ENCODE measurements at regions not wholly inside any gene's neighbourhood (a gene's known extent, or its start where the extent isn't known, plus 50 kb on each side); places are given as distances from the start of the nearest gene placed in this dataset.
"Not testable (repeated sequence)": the region's sequence is repeated elsewhere in the genome, so short reads cannot be mapped to it uniquely, and the experiment has no call there.

DNA sequence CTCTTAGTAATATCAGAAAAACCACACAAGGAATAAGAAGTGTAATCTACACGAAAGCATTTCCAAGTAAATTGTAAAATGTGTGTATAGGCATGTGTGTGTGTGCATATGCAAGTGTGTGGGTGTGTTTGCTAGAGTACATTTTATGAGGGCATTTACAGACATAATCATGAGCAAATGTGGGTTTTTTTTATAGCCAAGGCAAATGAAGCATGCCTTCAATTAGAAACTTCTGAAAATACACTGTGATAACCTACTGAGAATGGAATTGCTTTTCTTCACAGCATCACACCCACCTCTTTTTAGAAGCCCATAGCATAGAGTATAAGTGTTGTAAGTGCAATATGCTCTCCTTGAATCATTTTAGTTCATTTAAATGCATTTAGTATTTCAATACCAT, 1721.1 kb downstream of the GRIK2 start:
- H3K9me3 ChIP-seq (replicated peaks): no peaks in the 10 kb centered on the region
- no peak for DNase-seq (ENCODE audit: low read depth in 1 of 2, low spot score in 2 of 2)
- no peaks in the 10 kb centered on the region for H3K36me3 ChIP-seq
- H3K4me3 ChIP-seq: no peak overlapping the region
- no peaks in the 10 kb centered on the region for H3K27me3 ChIP-seq (replicated peaks)
- H3K27ac ChIP-seq: no peak overlapping the region
- no peaks in the 10 kb centered on the region for H3K4me1 ChIP-seq (replicated peaks)

DNA sequence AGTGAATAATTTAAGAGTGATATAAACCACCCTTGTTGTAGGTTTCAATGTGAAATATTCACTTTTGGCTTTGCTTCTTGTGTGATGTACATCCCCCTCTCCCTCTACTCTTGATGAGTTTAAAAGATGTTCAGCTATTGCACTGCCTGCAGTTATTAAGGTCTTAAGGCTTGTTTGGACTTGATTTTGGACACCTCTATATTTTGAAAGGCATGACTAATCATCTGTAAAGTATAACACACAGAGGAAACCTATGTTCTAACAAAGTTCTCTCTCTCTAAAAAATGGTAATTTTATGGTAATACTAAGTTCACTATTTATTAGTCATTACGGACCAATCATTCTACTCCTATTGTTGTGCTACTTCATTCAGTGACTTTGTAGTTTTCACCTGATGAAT, 1719.9 kb downstream of the GRIK2 start:
- H3K4me1 ChIP-seq (replicated peaks): no peaks in the 10 kb centered on the region
- no peaks in the 10 kb centered on the region for H3K36me3 ChIP-seq
- H3K27me3 ChIP-seq (replicated peaks): no peaks in the 10 kb centered on the region
- no peak overlapping the region for H3K4me3 ChIP-seq
- no peaks in the 10 kb centered on the region for H3K9me3 ChIP-seq (replicated peaks)
- no peak for DNase-seq (ENCODE audit: low read depth in 1 of 2, low spot score in 2 of 2)
- no peak overlapping the region for H3K27ac ChIP-seq

DNA sequence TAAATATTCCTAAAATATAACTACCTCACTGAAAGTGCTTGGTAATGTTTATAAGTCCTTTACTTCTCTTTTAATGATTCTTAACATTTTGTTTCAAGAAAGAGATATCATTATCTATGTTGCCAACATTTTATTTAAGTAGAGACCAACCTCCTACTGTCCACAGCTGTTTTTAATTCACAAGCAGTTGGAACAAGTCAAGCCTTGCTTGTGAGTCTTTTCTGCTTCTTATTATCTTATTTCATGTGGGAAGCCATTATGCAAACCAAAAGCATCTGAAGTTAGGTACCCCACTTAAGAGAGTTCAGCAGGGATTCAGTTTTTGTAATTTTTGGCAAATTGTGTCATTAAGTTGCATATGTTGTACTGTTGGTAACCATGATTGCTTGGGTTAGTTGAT, 1714.5 kb downstream of the GRIK2 start:
- Histone ChIP-seq H3K9me3 (replicated peaks) (no peaks in the 10 kb centered on the region; the same call in 1 of the 2 replicates), H3K36me3 (no peaks in the 10 kb centered on the region)
- no peak for DNase-seq (ENCODE audit: low read depth in 1 of 2, low spot score in 2 of 2)

DNA sequence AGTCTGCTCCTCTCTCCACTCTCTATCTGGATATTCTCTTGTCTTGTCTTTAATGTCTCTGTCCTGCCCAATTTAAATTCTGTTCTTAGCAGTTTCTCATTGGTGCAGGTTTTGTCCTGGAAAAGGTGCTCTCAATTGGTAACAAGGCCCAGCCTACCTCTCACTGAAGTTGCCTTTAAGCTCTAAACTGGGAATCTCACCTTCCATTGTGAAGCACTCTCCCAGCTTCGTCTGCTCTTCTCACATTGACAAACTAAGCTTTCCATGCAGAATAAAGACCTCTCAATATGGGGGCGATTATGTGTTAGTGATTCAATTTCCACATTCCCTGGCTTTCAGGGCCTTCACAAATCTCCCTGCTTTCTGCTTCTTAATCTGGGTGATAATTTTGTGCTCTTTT, 1712.2 kb downstream of the GRIK2 start:
- H3K9me3 ChIP-seq (replicated peaks): no peaks in the 10 kb centered on the region; the same call in 1 of the 2 replicates
- DNase-seq (ENCODE audit: low read depth in 1 of 2, low spot score in 2 of 2): no peak
- H3K4me3 ChIP-seq: no peak overlapping the region
- no peaks in the 10 kb centered on the region for H3K4me1 ChIP-seq (replicated peaks)
- no peak overlapping the region for H3K27ac ChIP-seq
- no peaks in the 10 kb centered on the region for H3K36me3 ChIP-seq
- H3K27me3 ChIP-seq (replicated peaks): no peaks in the 10 kb centered on the region

More for the DNA sequence above, 1714.5 kb downstream of the GRIK2 start:
- Histone ChIP-seq H3K4me3 (no peak overlapping the region), H3K27me3 (replicated peaks) (no peaks in the 10 kb centered on the region), H3K27ac (no peak overlapping the region), H3K4me1 (replicated peaks) (no peaks in the 10 kb centered on the region)

DNA sequence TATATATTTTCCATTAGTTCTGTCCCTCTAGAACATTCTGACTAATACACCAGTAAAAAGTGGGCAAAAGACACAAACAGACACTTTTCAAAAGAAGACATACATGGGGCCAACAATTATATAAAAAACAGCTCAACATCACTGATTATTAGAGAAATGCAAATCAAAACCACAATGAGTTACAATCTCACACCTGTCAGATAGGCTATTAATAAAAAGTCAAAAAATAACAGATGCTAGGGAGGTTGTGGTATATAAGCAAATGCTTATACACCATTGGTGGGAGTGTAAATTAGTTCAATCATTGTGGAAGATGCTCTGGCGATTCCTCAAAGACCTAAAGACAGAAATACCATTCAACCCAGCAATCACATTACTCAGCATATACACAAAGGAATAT, 1707.8 kb downstream of the GRIK2 start:
- no peaks in the 10 kb centered on the region for H3K36me3 ChIP-seq
- no peaks in the 10 kb centered on the region for H3K4me1 ChIP-seq (replicated peaks)
- H3K27ac ChIP-seq: no peak overlapping the region
- no peak overlapping the region for H3K4me3 ChIP-seq
- DNase-seq (ENCODE audit: low read depth in 1 of 2, low spot score in 2 of 2): no peak
- H3K27me3 ChIP-seq (replicated peaks): no peaks in the 10 kb centered on the region
- H3K9me3 ChIP-seq (replicated peaks): no peaks in the 10 kb centered on the region; the same call in 1 of the 2 replicates

DNA sequence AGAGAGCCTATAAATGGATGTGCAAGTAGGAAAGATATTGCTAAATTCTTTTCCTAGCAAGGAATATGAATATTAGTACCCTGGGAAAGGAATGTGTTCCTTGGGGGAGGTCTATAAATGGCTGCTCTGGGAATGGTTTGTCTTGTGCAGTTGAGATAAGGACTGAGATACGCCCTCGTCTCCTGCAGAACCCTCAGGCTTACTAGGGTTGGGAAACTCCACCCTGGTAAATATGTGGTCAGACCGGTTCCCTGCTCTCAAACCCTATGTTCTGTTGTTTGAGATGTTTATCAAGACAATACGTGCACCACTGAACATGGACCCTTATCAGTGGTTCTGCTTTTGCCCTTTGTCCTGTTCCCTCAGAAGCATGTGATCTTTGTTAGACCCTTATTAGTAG, 1698.9 kb downstream of the GRIK2 start:
- not testable (repeated sequence) for H3K9me3 ChIP-seq (replicated peaks); H3K4me3 ChIP-seq; H3K27ac ChIP-seq; DNase-seq (ENCODE audit: low read depth in 1 of 2, low spot score in 2 of 2); H3K27me3 ChIP-seq (replicated peaks); H3K36me3 ChIP-seq; H3K4me1 ChIP-seq (replicated peaks)

DNA sequence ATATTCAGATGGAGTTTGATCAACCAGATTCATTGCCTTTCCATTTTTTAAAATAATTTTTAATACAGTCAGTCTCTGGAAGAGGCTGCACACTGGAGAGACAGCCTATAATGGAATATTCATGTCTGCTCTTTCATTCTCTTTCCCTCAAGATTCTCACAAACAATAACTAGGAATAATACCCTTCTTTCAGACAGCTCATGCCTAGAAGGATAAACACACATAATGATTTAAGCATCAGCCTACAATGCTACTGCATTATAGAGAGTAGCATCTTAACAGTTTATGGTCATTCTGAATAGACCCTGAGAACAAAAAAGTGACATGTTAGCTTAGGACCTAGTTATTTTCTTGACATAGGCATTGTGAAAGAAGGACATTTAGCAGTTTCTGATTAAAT, 1692.3 kb downstream of the GRIK2 start:
- H3K9me3 ChIP-seq (replicated peaks): peaks cover 2% of the 10 kb centered on the region; the same call in 1 of the 2 replicates
- no peaks in the 10 kb centered on the region for H3K36me3 ChIP-seq
- H3K27me3 ChIP-seq (replicated peaks): no peaks in the 10 kb centered on the region
- no peak for DNase-seq (ENCODE audit: low read depth in 1 of 2, low spot score in 2 of 2)
- H3K4me3 ChIP-seq: no peak overlapping the region
- H3K27ac ChIP-seq: no peak overlapping the region
- H3K4me1 ChIP-seq (replicated peaks): no peaks in the 10 kb centered on the region

DNA sequence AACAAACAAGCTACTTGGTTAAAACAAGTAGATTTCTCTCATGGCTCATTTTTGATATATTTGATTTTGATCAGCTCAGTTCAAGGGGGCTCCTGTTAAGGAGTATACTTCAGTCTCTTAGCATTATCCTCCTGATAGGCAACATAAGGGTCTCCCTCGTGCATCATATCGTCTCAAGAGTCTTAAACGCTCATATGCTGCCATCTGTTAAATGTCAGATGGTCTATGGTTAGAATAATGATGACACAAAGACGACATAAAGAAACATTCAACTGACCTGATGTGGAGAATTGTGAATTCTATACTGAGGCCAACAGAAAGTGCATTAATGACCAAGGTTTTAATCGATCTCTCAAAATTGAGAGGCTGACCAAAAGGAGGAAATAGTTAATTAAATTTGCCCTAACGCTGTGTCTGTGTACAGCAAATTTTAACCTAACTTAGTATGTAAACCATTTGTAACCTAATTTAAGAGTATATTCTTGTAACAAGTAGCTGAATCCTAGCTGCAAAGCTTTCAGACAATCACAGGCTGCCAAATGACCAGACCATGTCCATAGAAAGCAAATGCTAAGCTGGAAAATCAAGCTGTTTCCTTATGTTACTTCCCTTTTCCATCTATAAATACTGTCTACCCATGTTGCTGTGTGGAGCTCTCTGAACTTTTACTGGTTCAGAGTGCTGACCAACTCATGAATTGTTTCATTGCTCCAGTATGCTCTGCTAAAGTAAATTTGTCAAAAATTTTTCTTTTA, 1688.5 kb downstream of the GRIK2 start:
- Histone ChIP-seq H3K4me1 (replicated peaks) (no peaks in the 10 kb centered on the region), H3K4me3 (no peak overlapping the region), H3K9me3 (replicated peaks) (peaks cover 2% of the 10 kb centered on the region), H3K36me3 (no peaks in the 10 kb centered on the region), H3K27ac (no peak overlapping the region), H3K27me3 (replicated peaks) (no peaks in the 10 kb centered on the region)
- DNase-seq (ENCODE audit: low read depth in 1 of 2, low spot score in 2 of 2): no peak

DNA sequence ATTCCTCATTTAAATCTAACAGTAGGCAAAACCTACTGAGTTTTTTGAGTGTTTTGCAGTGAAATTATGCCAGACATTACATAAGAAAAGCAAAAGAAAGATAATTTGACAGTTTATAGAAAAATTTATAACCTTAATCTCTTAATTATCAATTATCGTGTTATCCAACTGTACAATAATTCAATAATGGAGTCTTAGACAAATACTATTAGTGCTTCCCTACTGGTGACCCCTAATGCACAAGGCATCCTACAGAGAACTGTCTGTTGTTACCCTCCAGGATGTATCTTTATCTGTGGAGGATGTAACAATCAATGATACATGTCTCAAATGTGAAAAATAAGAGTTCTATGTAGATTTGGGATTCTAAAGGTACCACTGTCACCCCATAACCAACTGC, 1687.6 kb downstream of the GRIK2 start:
- no peak overlapping the region for H3K27ac ChIP-seq
- H3K27me3 ChIP-seq (replicated peaks): no peaks in the 10 kb centered on the region
- H3K36me3 ChIP-seq: no peaks in the 10 kb centered on the region
- no peak for DNase-seq (ENCODE audit: low read depth in 1 of 2, low spot score in 2 of 2)
- H3K9me3 ChIP-seq (replicated peaks): peaks cover 2% of the 10 kb centered on the region
- no peak overlapping the region for H3K4me3 ChIP-seq
- no peaks in the 10 kb centered on the region for H3K4me1 ChIP-seq (replicated peaks)

DNA sequence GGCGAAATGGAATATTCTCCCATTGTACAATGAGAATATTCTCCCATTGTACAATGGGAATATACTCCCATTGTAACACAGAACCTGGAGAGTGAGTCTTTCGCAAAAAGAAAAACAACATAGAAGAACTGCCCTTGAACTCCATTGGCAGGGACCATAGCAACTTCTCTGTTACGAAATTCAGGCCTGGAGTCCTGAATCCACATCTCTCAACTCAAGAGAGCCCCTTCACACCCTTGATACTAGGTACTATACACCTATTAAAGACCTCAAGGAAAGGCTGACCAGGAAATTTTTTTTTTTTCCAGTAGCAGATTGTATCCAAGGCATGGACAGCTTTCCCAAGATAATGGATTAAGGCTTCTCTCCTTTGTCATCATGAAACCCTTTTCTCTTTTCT, 1687.0 kb downstream of the GRIK2 start:
- peaks cover 2% of the 10 kb centered on the region for H3K9me3 ChIP-seq (replicated peaks)
- H3K27ac ChIP-seq: no peak overlapping the region
- no peaks in the 10 kb centered on the region for H3K36me3 ChIP-seq
- DNase-seq (ENCODE audit: low read depth in 1 of 2, low spot score in 2 of 2): no peak
- H3K27me3 ChIP-seq (replicated peaks): no peaks in the 10 kb centered on the region
- H3K4me1 ChIP-seq (replicated peaks): no peaks in the 10 kb centered on the region
- H3K4me3 ChIP-seq: no peak overlapping the region

DNA sequence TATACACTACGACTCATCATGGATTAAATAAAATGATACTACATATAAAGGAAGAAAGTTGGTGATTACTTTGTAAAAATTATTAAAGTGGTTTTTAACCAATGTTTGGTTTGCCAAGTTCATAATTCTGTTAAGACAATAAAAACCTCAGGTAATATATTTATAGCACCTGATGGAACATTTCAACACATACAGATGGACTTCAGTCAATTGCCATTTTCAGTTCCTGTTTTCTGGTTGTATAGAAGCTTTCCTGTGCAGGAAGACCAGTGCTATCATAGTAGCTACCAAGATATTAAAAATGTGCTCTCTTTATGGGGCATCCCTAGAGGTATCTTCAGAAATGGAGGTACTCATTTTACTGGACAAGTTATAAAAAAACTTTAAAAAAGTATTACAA, 1686.4 kb downstream of the GRIK2 start:
- no peaks in the 10 kb centered on the region for H3K27me3 ChIP-seq (replicated peaks)
- no peak overlapping the region for H3K4me3 ChIP-seq
- DNase-seq (ENCODE audit: low read depth in 1 of 2, low spot score in 2 of 2): no peak
- no peak overlapping the region for H3K27ac ChIP-seq
- H3K9me3 ChIP-seq (replicated peaks): peaks cover 2% of the 10 kb centered on the region
- H3K4me1 ChIP-seq (replicated peaks): no peaks in the 10 kb centered on the region
- H3K36me3 ChIP-seq: no peaks in the 10 kb centered on the region

DNA sequence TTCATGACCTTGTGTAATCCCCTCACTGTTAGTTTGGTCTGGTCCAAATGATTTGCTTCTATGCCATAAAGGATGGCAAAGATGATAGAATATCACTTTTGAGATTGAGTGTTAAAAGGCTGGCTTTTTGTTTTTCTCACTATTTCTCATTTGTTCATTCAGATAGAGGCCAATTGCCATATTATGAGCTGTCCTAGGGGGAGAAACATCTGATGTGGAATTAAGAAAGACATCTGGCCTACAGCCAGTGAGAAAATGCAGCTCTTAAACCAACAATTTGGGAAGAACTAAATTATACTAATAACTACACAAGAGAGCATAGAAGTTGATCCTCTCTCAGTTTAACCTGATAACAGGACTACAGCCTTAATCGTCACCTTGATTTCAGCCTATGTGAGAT, 1668.6 kb downstream of the GRIK2 start:
- Histone ChIP-seq H3K36me3 (no peaks in the 10 kb centered on the region), H3K4me1 (replicated peaks) (no peaks in the 10 kb centered on the region), H3K9me3 (replicated peaks) (no peaks in the 10 kb centered on the region), H3K4me3 (no peak overlapping the region), H3K27ac (no peak overlapping the region), H3K27me3 (replicated peaks) (no peaks in the 10 kb centered on the region)
- DNase-seq (ENCODE audit: low read depth in 1 of 2, low spot score in 2 of 2): no peak

DNA sequence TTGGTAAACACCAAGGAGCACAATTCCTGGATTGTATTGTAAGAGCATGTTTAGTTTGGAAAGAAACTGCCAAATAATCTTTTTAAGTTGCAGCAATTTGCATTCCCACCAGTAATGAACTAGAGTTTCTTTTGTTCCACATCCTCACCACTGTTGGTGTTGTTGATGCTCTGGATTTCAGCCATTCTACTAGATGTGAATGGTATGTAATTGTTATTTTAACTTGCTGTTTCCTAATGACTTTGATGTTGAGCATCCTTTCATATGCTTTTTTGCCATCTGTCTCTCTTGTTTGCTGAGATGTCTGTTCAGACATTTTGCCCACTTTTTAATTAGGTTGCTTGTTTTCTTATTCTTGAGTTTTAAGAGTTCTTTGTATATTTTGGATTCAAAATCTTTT, 1654.1 kb downstream of the GRIK2 start:
- Histone ChIP-seq H3K4me3 (no peak overlapping the region), H3K27me3 (replicated peaks) (no peaks in the 10 kb centered on the region), H3K36me3 (no peaks in the 10 kb centered on the region), H3K27ac (no peak overlapping the region), H3K9me3 (replicated peaks) (no peaks in the 10 kb centered on the region; the same call in 1 of the 2 replicates), H3K4me1 (replicated peaks) (no peaks in the 10 kb centered on the region)
- DNase-seq (ENCODE audit: low read depth in 1 of 2, low spot score in 2 of 2): no peak

DNA sequence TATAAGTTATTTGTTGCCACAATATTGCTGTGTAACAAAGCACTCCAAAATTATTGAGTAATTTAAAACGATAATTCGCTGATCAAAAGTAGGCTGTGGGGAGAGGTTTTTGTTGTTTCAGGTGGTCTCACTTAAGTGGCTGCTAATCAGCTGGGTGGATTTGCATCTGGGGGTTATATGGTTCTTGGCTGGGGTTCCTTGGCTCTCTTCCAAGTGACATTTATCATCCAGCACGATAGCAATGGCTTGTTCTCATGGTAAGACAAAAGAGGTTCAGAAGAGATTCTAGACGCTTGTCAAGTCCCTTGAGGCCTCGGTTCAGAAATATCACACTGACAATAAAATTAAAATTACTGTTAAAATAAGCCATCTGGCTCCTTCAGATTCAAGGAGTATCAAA, 1648.8 kb downstream of the GRIK2 start:
- no peak overlapping the region for H3K27ac ChIP-seq
- H3K4me3 ChIP-seq: no peak overlapping the region
- H3K36me3 ChIP-seq: no peaks in the 10 kb centered on the region
- no peak for DNase-seq (ENCODE audit: low read depth in 1 of 2, low spot score in 2 of 2)
- H3K27me3 ChIP-seq (replicated peaks): no peaks in the 10 kb centered on the region
- no peaks in the 10 kb centered on the region for H3K9me3 ChIP-seq (replicated peaks)
- H3K4me1 ChIP-seq (replicated peaks): no peaks in the 10 kb centered on the region

DNA sequence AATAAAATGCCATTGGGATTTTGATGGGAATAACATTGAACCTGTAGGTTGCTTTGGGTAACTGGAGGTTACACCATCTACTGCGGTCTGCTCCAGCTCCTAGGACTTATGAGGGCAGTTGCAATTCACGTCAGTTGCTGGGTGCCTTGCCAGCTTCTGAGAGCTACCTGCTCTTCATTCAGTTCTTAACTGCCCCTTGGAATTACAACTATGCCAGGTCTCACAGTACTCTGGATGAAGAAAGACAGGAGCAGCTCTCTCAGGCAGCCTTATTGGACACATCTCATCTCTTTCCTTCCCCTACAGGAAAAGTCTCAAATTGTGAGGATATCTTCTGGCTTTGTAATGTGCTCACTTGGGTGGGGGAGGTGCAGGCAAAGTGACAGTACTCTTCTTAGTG, 1643.3 kb downstream of the GRIK2 start:
- no peak for DNase-seq (ENCODE audit: low read depth in 1 of 2, low spot score in 2 of 2)
- no peak overlapping the region for H3K27ac ChIP-seq
- peaks cover 3% of the 10 kb centered on the region; the same call in 1 of the 2 replicates for H3K9me3 ChIP-seq (replicated peaks)
- no peaks in the 10 kb centered on the region for H3K4me1 ChIP-seq (replicated peaks)
- no peak overlapping the region for H3K4me3 ChIP-seq
- no peaks in the 10 kb centered on the region for H3K36me3 ChIP-seq
- H3K27me3 ChIP-seq (replicated peaks): no peaks in the 10 kb centered on the region

Measured in SJSA1 (cell line).